GM21717 (cell line): ENCODE measurements at regions not wholly inside any gene's neighbourhood (a gene's known extent, or its start where the extent isn't known, plus 50 kb on each side); places are given as distances from the start of the nearest gene placed in this dataset.

Experiments
- ATAC-seq: cut with Tn5 transposase; IDR thresholded peaks from one replicate; pipeline ENCODE4 v1.9.1; 2021; ENCODE audit warnings: mild to moderate bottlenecking, moderate library complexity; ENCODE audit not compliant: unreplicated experiment

DNA sequence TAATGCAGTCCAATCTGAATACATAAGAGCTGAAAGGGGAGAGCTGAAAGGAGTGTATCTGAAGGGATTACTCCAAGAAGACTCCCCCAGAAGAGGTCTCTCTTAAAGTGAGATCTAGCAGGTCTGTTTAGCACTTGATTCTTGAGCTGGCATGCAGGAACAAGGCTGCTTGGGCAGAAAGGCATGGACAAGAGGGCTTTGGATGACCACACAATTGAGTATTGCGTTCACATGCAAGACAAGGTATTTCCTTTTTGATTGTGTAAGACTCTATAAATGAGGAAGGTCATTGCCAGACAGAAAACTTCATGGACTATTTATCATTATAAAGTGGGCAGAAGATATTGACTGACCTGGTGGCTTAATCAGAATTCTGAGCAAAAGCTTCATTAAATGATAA, 145.5 kb upstream of the AFF2 start:
- no peak for ATAC-seq

- no peak for ATAC-seq
Observed at GRCh38 chrX:148361641-148362040, 138.8 kb upstream of the AFF2 start.

GRCh38 chrX:148363471-148364235, 136.8 kb upstream of the AFF2 start:
- ATAC-seq: no peak

GRCh38 chrX:148365233-148365632, 135.2 kb upstream of the AFF2 start:
- no peak for ATAC-seq

- no peak for ATAC-seq
Observed at GRCh38 chrX:148371291-148371690, 129.1 kb upstream of the AFF2 start.

DNA sequence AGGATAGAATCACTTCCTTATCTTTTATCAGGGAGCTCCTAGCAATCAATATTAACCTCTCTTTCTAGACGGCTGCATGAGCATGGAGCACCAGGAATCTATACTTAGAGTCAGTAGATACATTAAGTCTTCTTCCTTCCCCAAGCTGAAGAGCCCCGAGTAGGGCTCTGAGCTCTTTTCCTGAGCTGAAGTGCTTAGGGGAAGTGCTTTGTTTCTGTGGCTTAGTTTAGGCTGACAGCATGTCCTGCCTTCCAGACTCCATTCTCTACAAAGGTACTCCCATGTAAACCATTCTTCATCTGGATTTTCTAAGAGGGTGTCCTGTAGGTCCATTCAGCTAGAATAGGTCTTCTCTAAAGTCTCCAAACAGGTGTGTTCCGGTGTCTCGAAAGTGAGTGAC, 127.5 kb upstream of the AFF2 start:
- no peak for ATAC-seq

GRCh38 chrX:148376342-148376741, 124.1 kb upstream of the AFF2 start:
- no peak for ATAC-seq

DNA sequence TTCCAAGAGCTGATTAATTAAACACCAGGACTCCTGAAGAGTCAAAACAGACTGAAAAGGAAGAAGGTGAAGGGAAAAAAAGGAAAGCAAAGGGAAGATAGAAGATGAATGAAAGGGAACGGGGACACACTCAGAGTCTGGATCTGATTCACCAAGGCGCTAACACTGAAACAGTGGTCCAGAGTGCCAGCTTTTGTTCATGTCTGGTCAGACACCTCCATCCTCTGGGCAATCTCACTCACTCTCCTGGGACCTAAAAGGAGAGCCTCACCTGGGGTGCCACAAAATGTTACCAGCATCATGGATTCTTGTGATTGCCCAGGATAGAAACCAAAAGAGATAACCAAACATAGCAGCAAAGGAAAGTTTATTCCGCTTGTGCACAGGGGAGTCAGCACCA, 120.3 kb upstream of the AFF2 start:
- no peak for ATAC-seq

DNA sequence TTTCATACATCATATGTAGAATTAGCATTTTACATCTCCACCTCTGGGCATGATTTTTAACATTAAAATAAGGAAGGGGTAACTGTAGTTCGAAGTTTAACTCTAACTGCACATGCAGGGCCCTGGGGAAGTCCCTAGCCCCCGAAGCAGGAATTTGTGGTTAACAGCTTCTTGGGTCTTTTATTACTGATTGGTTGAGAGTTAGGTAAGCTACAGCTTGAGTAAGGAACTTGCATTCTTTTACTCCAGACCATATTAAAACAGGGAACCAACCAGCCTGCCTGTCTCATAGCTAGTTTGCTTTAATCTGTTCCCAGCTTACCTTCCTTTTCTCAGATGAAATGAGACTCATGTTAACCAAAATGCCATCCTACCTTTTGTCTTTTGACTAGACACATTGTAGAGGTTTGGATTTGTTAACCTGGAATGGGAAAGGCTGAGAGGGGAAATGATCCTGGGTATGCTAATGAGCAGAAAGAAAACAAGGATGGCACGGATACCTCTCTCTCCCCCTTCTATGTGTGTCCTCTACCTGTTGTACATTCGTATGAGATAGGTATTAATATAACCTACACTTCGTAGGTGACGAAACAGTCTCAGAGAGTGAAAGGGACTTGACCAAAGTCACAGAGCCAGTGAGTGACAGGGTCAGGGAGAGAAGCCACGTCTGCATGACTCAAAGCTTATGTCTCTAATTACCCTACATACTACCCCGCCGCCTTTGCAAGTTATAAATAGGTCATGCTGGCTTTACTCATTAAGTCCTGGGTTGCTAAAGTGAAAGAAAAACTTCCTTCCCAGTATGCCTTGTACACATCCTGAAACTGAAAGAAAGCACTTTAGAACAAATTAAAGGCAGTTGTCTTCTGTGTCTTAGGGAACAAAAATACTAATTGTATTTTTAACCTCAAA, 119.5 kb upstream of the AFF2 start:
- ATAC-seq: peak; percentile 99

- ATAC-seq: peak; percentile 21
Observed at GRCh38 chrX:148381603-148382002, 118.8 kb upstream of the AFF2 start.

DNA sequence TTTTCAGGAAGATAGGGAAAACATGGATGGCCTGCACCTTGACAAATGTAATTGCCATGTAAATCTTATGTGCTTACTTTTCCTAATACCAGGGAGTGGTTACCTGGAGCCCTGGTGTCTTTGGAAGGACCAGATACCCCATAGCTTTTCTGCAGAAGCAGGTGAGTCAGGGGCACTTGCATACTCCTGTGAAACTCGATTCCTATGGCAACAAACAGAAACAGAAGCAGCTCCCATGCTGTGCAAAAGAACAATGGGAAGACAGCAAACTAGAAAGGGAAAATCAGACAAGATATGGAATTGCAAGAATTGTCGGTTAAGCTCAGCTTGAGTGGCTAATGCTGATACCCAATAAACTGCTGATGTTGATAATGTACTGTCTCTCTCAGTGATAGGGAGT, 117.4 kb upstream of the AFF2 start:
- no peak for ATAC-seq

DNA sequence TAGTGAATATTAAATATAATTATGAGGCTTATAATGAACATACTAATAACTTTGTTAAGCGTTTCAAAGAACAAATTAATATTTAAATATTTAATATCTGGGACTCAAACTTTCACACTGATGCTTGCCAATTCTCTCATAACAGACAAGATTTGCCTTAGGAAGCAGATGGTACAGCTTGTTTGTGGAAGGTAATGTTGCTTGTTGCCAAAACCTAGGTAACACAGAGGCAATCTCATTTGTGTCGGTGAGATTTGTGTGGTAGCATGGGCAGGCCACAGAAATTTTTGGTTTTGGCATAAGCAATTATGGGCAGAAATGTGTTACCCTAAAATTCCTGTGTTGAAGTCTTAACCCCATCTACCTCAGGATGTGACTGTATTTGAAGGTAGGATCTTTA, 114.9 kb upstream of the AFF2 start:
- no peak for ATAC-seq

DNA sequence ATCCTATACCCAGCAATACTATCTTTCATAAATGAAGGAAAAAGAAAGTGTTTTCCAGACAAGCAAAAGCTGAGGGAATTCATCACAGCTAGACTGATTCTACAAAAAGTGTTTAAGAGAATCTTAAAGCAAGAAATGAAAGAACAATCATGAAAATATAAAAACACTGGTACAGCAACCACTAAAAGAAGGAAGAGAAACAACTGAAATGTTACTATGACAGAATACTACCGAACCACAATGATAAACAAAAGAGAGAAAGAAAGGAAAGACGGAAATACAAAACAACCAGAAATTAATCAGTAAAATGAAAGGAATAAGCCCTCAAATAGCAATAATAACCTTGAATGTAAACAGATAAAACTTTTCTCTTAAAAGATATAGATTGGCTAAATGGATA, 110.8 kb upstream of the AFF2 start:
- ATAC-seq: no peak

DNA sequence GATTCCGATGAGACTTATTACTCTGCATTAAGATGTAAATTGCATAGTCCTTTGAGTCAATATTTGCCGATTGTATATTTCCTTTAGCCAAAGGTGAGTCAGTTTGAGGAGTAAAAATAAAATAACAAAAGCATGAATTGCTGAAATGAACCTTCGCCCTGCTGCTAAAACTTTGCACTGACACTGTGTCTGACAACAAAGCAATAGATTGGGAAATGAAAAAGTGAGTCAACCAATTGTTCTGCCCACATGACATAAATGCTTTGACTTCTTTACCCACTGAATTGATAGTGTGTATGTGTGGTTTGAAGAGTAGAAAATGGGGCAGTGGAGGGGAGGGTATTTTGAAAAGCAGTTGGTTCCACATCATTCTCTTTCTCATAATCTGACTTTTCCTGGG, 88.4 kb upstream of the AFF2 start:
- ATAC-seq: no peak

DNA sequence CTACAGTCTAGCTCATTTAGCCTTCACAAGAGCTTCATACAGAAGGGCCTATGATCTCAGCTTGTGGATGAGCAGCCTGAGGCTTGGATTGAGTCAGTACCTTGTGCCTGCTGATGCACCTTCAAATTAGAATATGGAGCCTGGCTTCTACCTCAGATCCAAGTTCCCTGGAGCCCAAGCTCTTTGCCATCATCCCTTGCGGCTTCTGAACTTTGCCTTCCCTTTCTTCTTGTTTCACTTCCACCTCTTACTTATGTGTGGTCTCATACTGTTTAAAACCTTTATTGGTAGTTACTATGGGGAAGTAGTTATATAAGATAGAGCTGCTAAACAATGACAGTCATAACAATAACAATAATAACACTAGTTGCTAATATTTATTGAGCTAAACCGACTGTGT, 84.3 kb upstream of the AFF2 start:
- ATAC-seq: no peak

- no peak for ATAC-seq
Observed at GRCh38 chrX:148416931-148417330, 83.5 kb upstream of the AFF2 start.

GRCh38 chrX:148417934-148418333, 82.5 kb upstream of the AFF2 start:
- no peak for ATAC-seq

DNA sequence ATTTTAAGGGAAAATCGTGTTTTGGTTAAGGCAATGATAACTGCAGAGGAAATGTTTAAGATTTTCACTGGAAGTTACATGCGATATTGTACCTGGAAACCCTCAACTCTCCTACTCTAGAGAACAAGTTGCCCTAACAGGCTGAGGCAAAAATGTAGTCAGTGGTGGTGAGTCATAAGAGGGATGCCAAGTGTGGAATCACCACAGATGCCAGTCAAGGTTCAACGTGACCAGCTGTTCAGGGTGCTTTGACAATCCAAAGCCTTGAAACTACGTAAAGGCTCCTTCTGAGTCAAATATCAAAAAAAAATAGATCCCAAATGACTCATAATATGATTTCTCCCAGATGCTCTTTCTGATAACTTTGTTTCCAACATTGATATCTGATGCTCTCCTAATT, 77.9 kb upstream of the AFF2 start:
- no peak for ATAC-seq

GRCh38 chrX:148424570-148424969, 75.8 kb upstream of the AFF2 start:
- ATAC-seq: no peak

- ATAC-seq: no peak
Observed at GRCh38 chrX:148426467-148426866, 74.0 kb upstream of the AFF2 start.

DNA sequence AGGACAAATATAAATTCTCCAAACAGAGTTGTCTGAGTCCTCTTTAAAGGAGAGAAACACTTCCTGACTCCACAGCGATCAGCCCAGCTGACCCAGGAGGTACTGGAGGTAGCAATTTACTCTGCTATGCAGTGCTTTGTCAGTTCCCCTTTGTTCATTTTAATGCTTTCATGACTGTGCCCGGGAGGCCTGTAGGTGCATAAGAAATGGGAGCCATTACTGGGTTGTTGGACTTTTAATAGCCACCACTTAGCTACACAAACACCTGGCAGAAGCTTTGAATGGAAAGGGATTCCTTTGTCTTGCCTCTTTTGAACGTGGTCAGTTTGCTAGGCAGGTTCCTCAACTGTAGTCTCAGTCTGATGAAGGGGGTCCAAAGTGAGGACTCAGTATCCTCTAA, 59.0 kb upstream of the AFF2 start:
- ATAC-seq: no peak

GRCh38 chrX:148443216-148443615, 57.2 kb upstream of the AFF2 start:
- ATAC-seq: no peak
